ACHN (cell line): ENCODE measurements at regions not wholly inside any gene's neighbourhood (a gene's known extent, or its start where the extent isn't known, plus 50 kb on each side); places are given as distances from the start of the nearest gene placed in this dataset.

Experiments
- DNase-seq: peaks from one replicate; pipeline ENCODE4 v3.0.0-alpha.2; 2015
- in situ Hi-C: cut with HindIII; loops from 2 replicates; pipeline ENCODE4 v1.10.0; 2017; ENCODE audit warnings: low sequenced_read_pairs, low pct_ligation_motif_present, low pct_unique_long_range_greater_than_20kb

GRCh38 chr18:57991552-57991951, 52.5 kb upstream of the NEDD4L start:
- in situ Hi-C loops = no loop called here
- no peak for DNase-seq

GRCh38 chr18:57989536-57989935, 54.5 kb upstream of the NEDD4L start:
- DNase-seq = no peak
- in situ Hi-C loops = no loop called here

GRCh38 chr18:57984490-57985115, 59.4 kb upstream of the NEDD4L start:
- DNase-seq = no peak

GRCh38 chr18:57983965-57984364, 60.1 kb upstream of the NEDD4L start:
- DNase-seq = no peak
- in situ Hi-C loops = no loop called here

More at GRCh38 chr18:57984490-57985115, 59.4 kb upstream of the NEDD4L start:
- in situ Hi-C loops = no loop called here

GRCh38 chr18:57983472-57983871, 60.6 kb upstream of the NEDD4L start:
- no peak for DNase-seq
- in situ Hi-C loops = no loop called here

GRCh38 chr18:57982372-57983021, 61.5 kb upstream of the NEDD4L start:
- in situ Hi-C loops = no loop called here
- no peak for DNase-seq

GRCh38 chr18:57981308-57982028, 62.6 kb upstream of the NEDD4L start:
- in situ Hi-C loops = no loop called here
- DNase-seq = no peak

GRCh38 chr18:57980573-57981307, 63.3 kb upstream of the NEDD4L start:
- no peak for DNase-seq

GRCh38 chr18:57976230-57976773, 67.7 kb upstream of the NEDD4L start:
- no peak for DNase-seq
- in situ Hi-C loops = no loop called here

More at GRCh38 chr18:57980573-57981307, 63.3 kb upstream of the NEDD4L start:
- in situ Hi-C loops = no loop called here

GRCh38 chr18:57975805-57976204, 68.2 kb upstream of the NEDD4L start:
- in situ Hi-C loops = no loop called here
- DNase-seq = no peak

- in situ Hi-C loops = no loop called here
- DNase-seq = no peak
Measured at GRCh38 chr18:57974585-57975265, 69.3 kb upstream of the NEDD4L start.

- in situ Hi-C loops = no loop called here
- DNase-seq = no peak
Measured at GRCh38 chr18:57973889-57974288, 70.1 kb upstream of the NEDD4L start.

- peak; percentile 33 for DNase-seq
- in situ Hi-C loops = no loop called here
Measured at GRCh38 chr18:57970356-57971095, 73.5 kb upstream of the NEDD4L start.

- in situ Hi-C loops = no loop called here
- no peak for DNase-seq
Measured at GRCh38 chr18:57969824-57970223, 74.2 kb upstream of the NEDD4L start.

- in situ Hi-C loops = no loop called here
- DNase-seq = no peak
Measured at GRCh38 chr18:57965246-57965645, 78.8 kb upstream of the NEDD4L start.

- no peak for DNase-seq
- in situ Hi-C loops = no loop called here
Measured at GRCh38 chr18:57961876-57962505, 82.0 kb upstream of the NEDD4L start.

- in situ Hi-C loops = no loop called here
- DNase-seq = no peak
Measured at GRCh38 chr18:57961411-57961810, 82.6 kb upstream of the NEDD4L start.
